Neural crest cell (in vitro differentiated cells): ENCODE measurements at regions not wholly inside any gene's neighbourhood (a gene's known extent, or its start where the extent isn't known, plus 50 kb on each side); places are given as distances from the start of the nearest gene placed in this dataset.

ENCODE experiments used
- DNase-seq: peaks from one replicate; pipeline ENCODE4 v3.0.0; 2021; ENCODE audit warnings: low read depth, mixed read lengths, low spot score
- H3K27ac Mint-ChIP-seq: one replicate; pipeline ENCODE4 v1.8.0; 2021; ENCODE audit warnings: mild to moderate bottlenecking, mixed read lengths; ENCODE audit not compliant: unreplicated experiment
- H3K27me3 Mint-ChIP-seq: 2 replicates; pipeline ENCODE4 v1.8.0; 2021; ENCODE audit warnings: low read depth, mild to moderate bottlenecking, mixed read lengths
- H3K36me3 Mint-ChIP-seq: 2 replicates; pipeline ENCODE4 v1.8.0; 2021; ENCODE audit warnings: low read depth, mild to moderate bottlenecking, mixed read lengths
- H3K4me1 Mint-ChIP-seq: 2 replicates; pipeline ENCODE4 v1.8.0; 2021; ENCODE audit warnings: mixed read lengths
- H3K4me3 Mint-ChIP-seq: one replicate; pipeline ENCODE4 v1.8.0; 2021; ENCODE audit warnings: mild to moderate bottlenecking, mixed read lengths
- H3K9me3 Mint-ChIP-seq: 2 replicates; pipeline ENCODE4 v1.8.0; 2021; ENCODE audit warnings: mixed read lengths
- TF ChIP-seq, protein P1 (sequence below): fragments of 200-600 bp; sonication (generic); conservative IDR thresholded peaks from 2 replicates; pipeline ENCODE4 v1.5.0; 2021; ENCODE audit warnings: antibody characterized with exemption, mild to moderate bottlenecking

DNA sequence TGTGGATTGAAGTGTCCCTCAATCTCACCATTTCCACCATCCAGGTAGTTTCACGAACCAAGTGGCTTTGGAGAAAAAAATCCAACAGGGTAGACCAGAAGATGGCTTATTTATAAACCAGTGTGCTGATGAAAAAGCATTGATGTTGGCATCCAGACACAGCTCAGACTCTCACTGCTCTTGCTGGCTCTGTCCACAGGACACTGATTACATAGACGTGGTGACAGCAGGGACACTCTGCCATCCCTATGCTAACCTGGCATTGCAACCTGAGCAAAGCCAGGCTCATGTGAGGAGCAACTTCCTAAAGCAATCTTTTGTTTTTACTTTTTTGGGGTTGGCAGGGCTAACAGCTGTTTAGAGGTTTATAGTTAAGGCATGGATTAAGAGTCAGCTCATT is 130.6 kb upstream of the SVIL start:
- no peak for DNase-seq
- Mint-ChIP-seq H3K9me3 (peaks cover 2% of the 10 kb centered on the region), H3K27me3 (peaks cover 3% of the 10 kb centered on the region), H3K36me3 (no peaks in the 10 kb centered on the region), H3K27ac (no peak overlapping the region), H3K4me1 (no peaks in the 10 kb centered on the region), H3K4me3 (no peak overlapping the region)
- TF ChIP-seq, protein P1, sequence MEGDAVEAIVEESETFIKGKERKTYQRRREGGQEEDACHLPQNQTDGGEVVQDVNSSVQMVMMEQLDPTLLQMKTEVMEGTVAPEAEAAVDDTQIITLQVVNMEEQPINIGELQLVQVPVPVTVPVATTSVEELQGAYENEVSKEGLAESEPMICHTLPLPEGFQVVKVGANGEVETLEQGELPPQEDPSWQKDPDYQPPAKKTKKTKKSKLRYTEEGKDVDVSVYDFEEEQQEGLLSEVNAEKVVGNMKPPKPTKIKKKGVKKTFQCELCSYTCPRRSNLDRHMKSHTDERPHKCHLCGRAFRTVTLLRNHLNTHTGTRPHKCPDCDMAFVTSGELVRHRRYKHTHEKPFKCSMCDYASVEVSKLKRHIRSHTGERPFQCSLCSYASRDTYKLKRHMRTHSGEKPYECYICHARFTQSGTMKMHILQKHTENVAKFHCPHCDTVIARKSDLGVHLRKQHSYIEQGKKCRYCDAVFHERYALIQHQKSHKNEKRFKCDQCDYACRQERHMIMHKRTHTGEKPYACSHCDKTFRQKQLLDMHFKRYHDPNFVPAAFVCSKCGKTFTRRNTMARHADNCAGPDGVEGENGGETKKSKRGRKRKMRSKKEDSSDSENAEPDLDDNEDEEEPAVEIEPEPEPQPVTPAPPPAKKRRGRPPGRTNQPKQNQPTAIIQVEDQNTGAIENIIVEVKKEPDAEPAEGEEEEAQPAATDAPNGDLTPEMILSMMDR, result no peak

DNA sequence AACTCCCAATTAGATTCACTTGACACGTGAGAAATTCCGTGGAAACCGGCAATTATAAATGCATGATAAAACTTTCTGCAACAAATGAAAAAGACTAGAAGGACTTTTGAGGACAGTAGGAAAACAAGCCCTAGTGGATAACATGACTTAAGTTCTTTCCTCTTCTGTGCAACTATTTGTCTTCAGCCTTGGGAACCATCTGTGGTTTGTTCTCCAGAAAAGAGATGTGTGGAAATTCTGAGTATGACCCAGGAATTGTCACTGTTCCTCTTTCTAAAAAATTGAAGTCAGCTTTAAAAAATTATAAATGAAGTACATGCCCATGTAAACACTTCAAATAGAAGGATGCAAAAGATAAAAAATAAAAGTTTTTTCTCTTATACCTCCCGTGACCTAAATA is 128.6 kb upstream of the SVIL start:
- no peaks in the 10 kb centered on the region for H3K36me3 Mint-ChIP-seq
- H3K27me3 Mint-ChIP-seq, result no peaks in the 10 kb centered on the region
- H3K27ac Mint-ChIP-seq, result no peak overlapping the region
- H3K4me3 Mint-ChIP-seq, result no peak overlapping the region
- no peaks in the 10 kb centered on the region for H3K4me1 Mint-ChIP-seq
- H3K9me3 Mint-ChIP-seq, result peaks cover 2% of the 10 kb centered on the region
- TF ChIP-seq, protein P1, result no peak
- DNase-seq, result no peak

GRCh38 chr10:29761916-29762315 is 127.1 kb upstream of the SVIL start:
- H3K4me1 Mint-ChIP-seq, result peaks cover 13% of the 10 kb centered on the region
- TF ChIP-seq, protein P1, result no peak
- H3K4me3 Mint-ChIP-seq, result no peak overlapping the region
- H3K36me3 Mint-ChIP-seq, result no peaks in the 10 kb centered on the region
- DNase-seq, result no peak
- peaks cover 2% of the 10 kb centered on the region for H3K9me3 Mint-ChIP-seq
- no peaks in the 10 kb centered on the region for H3K27me3 Mint-ChIP-seq
- no peak overlapping the region for H3K27ac Mint-ChIP-seq

- DNase-seq, result no peak
- TF ChIP-seq, protein P1, result no peak
- peaks cover 2% of the 10 kb centered on the region for H3K9me3 Mint-ChIP-seq
- no peaks in the 10 kb centered on the region for H3K36me3 Mint-ChIP-seq
- H3K27me3 Mint-ChIP-seq, result no peaks in the 10 kb centered on the region
- peaks cover 18% of the 10 kb centered on the region for H3K4me1 Mint-ChIP-seq
- H3K27ac Mint-ChIP-seq, result no peak overlapping the region
- H3K4me3 Mint-ChIP-seq, result no peak overlapping the region
These were observed 125.5 kb upstream of the SVIL start for GRCh38 chr10:29760138-29760900.

GRCh38 chr10:29757551-29758297 is 123.0 kb upstream of the SVIL start:
- no peaks in the 10 kb centered on the region for H3K27me3 Mint-ChIP-seq
- peaks cover 18% of the 10 kb centered on the region for H3K4me1 Mint-ChIP-seq
- H3K9me3 Mint-ChIP-seq, result peaks cover 5% of the 10 kb centered on the region
- TF ChIP-seq, protein P1, result no peak
- DNase-seq, result no peak
- H3K27ac Mint-ChIP-seq, result no peak overlapping the region
- no peak overlapping the region for H3K4me3 Mint-ChIP-seq
- H3K36me3 Mint-ChIP-seq, result no peaks in the 10 kb centered on the region
